ENCODE measurements at regions not wholly inside any gene's neighbourhood (a gene's known extent, or its start where the extent isn't known, plus 50 kb on each side); places are given as distances from the start of the nearest gene placed in this dataset.

DNA sequence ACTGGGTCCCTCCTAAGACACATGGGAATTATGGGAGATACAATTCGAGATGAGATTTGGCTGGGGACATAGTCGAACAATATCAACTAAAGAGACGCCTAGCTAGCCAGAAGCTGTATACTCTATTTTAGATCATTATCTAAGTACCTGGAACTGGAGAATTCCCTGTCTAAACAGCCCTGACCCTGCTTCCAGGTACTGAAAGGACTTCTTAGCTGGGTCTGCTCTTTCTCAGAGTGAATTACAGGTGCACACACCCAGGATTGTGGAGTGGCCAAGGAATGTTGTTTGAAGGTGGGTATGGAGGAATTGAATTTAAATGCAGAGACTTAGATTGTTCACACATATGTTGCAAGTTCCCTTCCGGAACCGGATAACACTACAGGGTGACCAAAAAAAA, 733.0 kb downstream of the RPS29 start:
- no peak for DNase-seq (ENCODE audit: low read depth)

DNA sequence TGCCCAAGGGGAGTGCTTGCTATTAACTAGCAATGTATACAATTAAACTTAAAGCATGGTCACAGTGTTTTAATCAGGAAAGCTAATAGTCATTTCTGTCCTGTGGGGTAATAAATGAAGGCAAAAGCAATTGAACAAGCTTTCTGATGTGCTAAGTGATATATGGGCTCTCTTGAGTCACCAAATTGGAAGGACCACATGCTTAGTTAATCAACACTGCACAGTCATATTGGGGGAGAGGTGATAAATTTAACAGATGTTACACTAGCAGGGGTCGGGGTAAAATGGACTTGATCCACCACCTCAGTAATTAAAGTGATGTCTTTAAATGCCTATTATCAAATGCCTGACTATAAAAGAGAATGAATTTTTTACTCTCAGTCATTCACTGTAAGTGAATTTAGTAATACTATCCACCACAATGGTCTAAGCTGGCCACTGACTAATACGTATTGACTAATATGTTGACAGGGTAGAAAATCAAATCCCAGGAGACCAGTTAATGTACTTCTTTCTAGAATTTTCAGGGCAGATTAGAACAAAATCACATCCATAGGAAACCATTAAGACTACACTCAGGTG, 736.3 kb downstream of the RPS29 start:
- no peak for DNase-seq (ENCODE audit: low read depth)

DNA sequence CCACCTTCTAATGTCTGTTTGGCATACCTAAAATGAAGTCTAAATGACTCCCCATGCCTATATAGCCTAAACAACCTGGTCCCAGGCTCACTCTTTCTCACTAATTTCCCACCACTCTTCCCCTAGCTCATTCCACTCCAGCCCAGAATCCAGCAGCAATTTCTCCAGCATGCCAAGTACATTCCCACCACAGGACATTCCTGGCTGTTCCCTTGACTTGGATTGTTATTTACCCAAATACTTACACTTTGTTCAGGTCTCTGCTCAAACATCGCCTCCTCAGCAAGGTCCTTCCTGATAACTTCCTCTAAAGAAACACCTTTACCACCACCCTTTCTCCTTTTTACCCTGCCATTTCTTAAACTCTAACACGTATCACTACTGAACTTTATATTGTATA, 743.4 kb downstream of the RPS29 start:
- DNase-seq (ENCODE audit: low read depth): no peak

DNA sequence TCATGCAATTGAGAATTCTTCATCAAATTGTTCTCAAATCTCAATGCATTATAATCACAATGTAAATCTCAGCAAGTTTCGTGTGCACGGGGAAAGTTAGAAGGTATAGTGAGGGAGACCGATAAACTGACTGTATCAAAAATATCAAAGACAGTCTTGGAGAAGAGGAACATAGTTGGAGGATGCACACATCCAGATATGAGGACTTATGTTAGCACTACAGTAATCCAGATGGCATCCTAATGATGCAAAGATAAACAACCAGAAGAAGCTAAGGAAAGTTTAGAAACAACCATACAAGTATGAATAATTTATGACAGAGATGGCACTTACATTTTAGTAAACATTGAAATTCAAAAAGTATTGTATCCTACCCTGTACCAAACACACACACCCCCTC, 760.1 kb downstream of the RPS29 start:
- no peak for DNase-seq (ENCODE audit: low read depth)

DNA sequence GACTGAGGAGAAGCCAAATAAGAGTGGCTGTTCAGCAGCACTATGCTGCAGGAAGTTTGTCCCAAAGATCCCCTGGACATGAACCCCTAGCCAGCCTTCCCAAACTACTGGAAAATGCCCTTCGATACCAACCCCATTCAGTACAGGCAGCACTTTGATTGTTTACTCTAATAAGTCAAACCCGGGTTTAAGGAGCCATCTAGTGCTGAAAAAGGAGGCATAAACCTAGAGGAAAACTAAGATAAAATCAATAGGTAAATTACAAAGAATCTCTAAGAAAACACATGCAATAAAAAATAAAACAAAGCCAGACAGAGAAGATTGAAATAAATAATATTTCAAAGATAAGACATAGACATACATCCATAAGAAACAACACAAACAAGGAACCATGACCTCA, 771.6 kb downstream of the RPS29 start:
- DNase-seq (ENCODE audit: low read depth): no peak

DNA sequence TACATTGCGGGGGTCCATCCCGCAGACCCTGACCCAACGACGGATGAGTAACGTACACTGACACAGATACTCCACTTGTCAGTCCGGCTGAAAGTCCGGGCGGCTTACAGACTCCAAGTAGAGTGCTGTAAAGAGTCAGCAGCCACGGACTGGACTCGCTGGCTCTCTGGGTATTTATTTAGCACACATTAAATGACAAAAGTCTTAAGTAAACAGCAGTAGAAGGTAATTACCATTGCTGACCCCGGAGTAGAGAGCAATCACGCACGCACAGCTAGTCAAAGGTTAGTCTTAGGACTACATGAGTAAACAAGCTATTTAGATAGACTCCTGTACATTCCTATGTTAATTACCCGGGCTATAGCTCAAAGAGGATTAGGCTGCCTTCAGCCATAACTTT, 780.9 kb downstream of the RPS29 start:
- no peak for DNase-seq (ENCODE audit: low read depth)

DNA sequence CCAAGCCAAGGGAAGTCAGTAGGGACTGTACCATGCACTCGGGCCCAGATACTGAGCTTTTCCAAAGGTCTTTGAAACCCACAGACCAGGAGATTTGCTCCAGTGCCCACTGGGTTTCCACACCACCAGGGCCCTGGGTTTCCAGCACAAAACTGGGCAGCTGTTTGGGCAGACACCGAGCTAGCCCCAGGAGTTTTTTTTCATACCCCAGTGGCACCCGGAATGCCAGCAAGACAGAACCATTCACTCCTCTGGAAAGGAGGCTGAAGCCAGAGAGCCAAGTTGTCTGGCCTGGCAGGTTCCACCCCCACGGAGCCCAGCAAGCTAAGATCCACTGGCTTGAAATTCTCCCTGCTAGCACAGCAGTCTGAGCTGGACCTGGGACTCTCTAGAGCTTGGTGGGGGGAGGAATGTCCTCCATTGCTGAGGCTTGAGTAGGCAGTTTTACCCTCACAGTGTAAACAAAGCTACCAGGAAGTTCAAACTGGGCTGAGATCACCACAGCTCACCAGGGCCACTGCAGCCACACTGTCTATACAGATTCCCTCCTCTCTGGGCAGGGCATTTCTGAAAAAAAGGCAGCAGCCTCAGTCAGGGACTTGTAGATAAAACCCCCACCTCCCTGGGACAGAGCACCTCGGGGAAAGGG, 793.7 kb downstream of the RPS29 start:
- DNase-seq (ENCODE audit: low read depth): no peak

DNA sequence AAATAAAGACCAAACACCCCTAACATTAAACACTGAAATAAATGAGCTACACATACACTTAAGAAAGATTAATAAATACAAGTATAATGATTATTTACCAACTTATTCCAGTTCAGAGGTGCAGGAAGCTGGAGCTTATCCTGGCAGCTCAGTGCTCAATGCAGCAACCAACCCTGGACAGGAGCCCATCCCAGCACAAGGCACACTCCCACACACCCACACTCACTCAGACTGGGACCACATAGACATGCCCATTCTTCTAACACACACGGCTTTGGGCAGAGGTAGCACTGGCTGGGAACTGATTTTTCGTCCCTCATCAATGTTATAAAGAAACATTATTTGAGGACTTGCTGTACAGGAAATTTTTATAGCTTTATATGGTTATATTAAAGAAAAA, 797.4 kb downstream of the RPS29 start:
- DNase-seq (ENCODE audit: low read depth): no peak

DNA sequence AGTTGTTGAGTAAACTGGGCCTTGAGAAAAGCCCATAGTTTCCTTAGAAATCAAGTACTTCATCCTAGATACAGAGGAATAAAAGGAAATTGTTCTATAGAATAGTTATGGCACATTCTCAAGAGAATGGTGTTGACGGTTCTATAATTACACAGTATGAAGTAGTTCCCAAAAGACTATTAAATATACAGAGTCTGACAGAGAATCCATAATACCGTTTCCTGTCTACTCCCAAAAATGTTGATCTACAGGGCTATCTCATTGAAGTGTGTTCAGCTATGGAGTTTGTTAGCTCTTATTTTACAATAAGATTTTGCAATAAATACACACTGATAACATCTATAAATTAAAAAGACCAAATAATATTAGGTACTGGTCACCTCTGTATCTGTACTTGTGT, 799.7 kb downstream of the RPS29 start:
- no peak for DNase-seq (ENCODE audit: low read depth)

DNA sequence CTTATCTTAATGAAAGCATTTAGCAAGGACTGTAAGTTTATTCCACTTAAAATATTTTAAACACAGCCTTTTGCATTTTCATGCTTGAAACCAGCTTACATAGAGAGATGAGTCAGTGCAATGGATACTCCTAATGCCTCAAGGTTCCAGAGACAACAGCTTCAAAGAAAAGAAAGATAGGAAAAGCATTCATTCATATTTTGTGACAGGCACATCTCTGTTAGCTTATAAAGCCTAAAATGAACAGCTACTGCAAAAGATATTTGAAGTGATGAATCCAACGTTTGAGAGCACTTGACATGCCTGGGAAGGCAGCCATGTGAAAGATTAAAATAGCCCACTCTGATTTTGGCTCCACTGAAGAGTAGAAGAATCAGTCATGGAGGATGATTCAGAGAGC, 814.5 kb downstream of the RPS29 start:
- DNase-seq (ENCODE audit: low read depth): no peak

DNA sequence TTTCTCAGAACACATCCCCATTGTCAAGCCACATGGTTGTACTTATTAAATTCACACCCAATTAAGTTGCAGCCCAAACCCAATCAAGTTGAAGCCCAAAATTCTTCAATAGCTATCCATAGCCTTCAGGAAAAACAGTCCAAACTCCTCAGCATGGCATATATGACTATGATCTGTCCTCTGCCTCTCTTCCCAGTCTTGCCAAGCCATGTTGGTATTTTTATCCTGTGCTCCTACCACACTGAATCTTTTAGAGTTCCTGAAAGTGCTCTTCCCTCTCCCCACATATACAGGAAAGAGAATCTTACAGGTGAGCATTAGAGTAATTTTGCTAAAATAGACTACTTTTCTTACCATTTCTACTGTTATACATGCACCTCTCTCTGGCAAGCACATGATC, 834.9 kb downstream of the RPS29 start:
- no peak for DNase-seq (ENCODE audit: low read depth)

DNA sequence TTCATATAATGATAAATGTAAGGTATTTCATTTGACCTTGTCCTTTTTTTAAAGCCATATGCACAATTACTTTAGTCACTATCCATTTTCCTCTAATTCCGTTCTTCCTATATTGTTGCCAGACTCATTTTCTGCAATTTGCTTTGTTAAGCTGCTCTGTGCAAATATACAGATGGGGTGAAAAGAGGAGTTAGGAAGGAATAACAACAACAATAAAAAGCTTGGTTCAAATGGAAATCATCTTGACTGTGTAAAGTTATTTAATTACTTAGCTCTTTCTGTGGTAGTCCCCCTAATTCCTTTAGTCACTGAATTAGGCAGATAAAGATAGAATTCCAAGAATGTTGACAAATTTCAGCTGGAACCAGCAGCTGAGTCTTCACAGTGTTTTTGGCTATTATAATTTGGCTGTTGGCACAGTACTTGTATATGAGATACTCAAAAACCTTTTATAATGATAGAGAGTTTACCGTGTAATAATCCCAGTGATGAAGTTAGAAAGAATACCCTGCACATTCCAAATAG, 838.0 kb downstream of the RPS29 start:
- DNase-seq (ENCODE audit: low read depth): no peak

DNA sequence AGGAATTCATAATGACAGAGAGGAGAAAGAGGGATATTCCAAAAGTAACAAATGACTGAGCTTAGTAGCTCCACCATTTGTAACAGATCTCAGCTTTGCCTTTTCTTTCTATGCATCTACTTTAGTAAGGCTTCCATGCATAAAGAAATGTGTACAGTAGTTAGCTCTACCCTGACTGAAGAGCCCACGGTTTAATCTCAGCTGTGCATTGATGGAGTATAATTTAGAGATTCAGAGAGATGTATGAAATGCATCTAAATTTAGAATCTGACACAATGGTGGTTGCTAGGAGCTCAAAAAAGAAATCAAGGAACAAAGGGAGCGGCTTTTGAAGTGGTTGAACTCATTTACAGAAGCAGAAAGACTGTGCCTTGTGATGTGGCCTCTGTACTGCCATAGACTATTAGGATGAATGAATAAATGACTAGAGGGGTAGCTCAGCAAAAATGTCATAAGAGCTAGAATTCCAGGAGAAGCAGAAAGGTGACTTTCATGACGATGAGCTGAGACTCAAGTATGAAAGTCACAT, 838.6 kb downstream of the RPS29 start:
- no peak for DNase-seq (ENCODE audit: low read depth)

DNA sequence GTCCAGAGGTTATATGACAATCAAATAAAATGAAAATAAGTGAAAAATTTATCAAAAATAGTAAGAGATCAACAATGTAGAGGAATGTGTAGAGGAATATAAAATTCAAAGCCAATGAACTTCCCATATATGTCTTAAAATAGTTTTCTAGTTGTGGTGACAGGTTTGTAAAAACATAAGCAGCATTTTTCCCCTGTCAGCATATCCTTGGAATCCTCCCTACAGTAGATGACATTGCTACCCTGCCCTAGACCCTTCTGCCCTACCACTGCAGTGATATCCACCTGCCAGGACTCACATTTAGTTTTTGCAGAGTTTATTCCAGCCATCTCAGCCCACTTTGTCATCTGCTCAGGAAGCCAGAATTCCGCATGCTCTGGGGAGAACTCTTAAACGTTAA, 842.0 kb downstream of the RPS29 start:
- DNase-seq (ENCODE audit: low read depth): no peak

DNA sequence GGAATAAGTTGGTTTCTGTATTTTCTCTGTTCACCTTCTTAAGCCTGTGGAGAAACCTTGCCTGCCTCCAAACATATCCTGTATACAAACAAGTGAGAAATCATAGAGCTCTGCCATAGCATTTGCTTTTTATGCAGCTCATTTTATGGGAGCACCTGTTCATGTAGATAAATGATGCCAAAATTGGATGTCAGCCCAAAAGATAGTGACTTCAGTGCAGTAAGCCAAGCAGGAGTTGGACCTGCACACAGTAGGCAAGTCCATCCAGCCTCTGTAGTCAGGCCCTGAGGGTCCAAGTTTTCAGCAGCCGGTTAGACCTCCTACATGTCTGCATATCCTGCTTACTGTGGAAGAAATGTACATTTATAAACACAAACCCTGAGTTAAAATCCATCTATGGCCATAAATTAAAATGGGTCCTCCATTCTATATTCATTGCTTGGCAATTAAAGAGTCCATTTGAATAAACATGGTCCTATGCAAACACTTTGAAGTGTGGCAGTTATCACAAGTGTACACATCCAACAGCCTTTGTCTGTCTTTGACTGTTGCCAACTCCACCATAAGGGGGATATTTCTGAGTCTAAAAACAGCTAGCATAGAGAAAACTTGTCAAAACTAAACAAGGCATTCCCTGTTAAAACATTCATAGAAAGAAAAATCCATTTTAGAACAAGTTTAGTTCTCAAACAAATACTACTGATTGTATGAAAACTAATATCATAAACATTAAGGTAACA, 847.8 kb downstream of the RPS29 start:
- no peak for DNase-seq (ENCODE audit: low read depth)

DNA sequence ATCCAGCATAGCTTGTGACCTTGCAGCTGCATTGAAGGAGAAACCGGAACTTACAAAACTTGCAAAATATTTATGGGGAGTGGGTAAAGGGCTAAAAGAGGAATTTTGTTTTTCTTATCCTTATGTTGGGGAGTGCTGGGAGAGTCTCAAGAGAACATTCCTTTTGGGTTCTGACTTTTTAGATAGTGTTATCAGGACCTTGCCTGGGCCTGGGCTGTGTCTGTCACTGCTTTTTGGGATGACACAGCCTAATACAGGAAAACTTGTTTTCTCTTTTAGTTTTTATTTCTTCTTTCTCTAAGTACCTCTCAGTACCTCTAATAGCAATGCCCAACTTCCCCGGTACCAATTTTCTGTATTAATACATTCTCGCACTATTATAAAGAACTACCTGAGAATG, 850.6 kb downstream of the RPS29 start:
- DNase-seq (ENCODE audit: low read depth): no peak

DNA sequence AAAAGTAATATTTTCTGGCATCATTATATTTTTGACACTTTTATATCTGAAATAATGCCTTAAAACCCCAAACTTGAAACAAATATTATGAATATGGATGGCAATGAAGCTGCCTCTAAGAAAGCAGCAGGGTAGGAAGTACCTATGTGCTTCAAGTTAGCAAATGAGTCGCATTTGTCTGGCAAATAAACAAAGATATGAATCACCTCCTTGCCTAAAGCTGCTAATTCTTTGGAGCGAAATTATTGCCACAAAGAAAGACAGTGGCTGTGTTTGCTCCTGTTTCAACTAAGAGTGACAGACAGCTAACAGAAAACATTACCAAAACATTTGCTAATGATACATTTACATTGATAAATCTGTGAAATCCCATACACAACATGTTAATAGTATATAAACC, 854.9 kb downstream of the RPS29 start:
- no peak for DNase-seq (ENCODE audit: low read depth)

DNA sequence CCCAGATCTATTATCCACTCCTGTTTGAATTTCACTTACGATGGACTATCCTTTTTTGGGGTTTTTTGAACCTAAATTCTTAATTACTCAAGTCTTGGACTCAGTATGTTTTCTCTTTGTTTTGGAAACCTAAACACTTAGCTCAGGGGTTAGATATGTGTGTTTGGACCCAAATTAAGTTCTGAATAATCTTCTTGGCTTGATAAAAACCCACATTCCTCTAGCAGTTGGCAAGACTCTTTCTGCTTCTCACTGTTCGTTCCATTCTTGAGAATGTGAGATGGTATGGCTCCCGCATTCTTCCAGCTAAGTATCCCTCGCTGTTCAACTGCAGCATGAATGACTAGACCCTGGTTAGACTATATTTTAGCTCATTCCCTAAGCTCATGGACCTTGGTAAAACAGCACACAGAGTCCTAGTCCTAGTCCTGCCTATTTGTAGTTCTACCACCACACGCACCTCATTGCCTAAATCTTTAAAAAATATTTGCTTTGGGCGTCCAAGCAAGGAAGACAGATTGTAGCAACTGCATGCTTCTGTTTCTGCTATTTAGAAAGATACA, 860.0 kb downstream of the RPS29 start:
- no peak for DNase-seq (ENCODE audit: low read depth)

DNA sequence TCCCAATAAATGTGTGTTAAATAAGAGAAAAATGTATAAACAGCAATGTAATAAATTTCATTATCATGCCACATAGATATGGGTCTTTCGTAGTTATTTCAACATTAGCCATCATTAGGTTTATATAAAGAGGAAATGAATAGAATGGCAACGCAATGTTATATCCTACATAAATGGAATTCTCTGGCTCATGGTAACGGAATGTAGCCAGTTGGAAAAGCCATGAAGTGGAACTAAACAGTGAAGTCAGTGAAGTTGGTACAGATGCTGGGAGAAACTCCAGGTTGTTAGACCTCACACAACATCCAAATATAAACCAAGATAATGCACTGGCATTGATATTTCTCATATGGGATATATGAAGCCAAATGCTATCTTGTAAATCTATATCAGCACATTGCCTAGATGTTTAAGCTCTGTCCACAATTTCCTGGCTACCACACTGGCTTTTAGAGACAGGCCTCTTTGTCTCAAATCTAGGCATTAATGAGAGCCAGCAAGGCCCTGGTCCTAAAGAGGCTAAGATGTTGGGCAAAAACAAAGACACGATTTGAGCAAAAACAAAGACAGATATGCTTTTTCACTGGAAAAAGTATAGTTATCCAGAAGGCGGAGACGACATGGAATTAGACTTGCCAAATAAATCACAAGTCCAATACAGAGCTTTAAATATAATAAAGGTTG, 861.0 kb downstream of the RPS29 start:
- no peak for DNase-seq (ENCODE audit: low read depth)

DNA sequence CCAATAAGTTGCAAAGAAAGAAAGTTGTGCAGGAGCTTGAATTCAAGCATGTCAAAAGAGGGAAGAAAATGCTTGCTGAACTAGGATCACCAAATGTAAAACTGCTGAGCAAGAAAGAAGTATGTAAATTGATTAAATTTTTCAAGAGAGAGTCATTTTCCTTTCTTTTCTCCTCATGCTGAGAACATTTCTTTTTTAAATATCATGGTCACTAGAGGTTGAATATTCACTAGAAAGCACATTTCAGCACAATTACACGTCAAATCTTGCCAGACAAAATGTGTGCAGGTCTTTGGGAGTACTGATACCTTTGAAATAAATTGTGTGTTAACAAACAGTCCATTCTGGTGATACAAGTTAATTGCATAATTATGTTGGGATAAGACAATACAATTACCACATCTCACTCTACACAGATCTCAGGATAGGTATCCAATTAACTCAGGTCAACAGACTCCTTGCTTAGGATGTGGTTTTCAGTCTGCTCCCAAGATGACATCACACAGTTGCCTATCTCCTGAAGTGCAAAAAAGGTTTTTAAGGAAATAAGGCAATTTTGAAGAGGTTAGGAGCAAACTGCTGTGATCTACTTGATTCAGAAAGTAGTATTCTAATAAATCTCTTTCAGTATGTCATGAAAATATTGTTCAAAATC, 862.2 kb downstream of the RPS29 start:
- DNase-seq (ENCODE audit: low read depth): no peak

DNA sequence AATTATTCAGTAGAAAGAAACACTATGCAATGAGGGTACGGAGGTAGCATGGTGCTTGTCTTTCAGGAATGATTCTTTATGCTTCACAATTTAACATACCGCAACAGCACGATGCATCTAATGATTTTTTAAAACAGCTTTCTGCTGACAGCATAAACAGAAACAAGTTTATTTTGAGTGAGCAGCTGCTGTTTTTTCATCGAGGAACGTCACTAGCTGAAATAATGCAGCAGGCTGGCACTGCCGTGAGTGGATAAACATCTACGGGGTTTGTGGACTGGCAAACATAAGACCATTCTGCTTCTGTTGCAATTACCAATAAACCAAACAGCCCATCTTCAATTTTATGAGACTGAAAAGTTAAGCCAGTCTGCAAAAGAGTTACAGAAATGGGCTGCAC, 871.8 kb downstream of the RPS29 start:
- DNase-seq (ENCODE audit: low read depth): no peak

DNA sequence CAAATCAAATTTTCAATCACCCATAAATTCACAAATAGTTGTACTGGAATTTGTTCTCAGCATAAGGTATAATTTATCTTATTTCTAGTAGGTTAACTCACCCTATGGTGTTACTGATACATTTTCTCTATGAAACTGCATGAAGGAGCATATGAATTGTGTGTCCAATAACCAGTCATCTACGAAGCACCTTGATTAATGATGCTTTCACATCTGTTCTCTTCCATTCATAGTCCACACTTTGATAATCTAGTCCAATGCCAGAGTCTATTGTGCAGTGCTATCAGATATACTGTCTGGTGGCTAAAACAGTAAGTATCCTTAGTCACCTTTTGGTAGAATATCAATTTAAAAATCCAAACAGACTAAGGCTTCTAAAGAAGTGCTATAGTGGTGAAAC, 876.0 kb downstream of the RPS29 start:
- DNase-seq (ENCODE audit: low read depth): no peak

Data from ELR (cell line).